ENCODE measurements at regions not wholly inside any gene's neighbourhood (a gene's known extent, or its start where the extent isn't known, plus 50 kb on each side); places are given as distances from the start of the nearest gene placed in this dataset.

DNA sequence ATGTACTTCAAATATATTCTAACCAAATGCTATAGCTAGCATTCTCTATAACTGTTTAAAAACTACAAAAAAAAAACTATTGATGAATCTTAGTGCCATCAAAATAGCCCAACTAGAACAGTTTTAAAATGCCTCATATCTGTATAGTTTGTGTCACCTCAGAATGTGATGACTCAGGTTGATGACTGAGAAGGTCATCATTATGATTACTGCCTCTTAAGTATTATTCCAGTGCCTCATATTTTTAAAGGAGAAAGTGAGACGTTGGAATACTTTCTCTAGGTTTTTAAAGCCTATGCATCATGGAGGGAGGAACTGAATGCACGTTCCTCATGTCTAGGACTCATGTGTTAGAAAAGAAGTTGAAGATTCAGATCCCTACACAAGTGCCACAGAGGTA lies 88.2 kb downstream of the TMA16 start:
- no peak for DNase-seq

DNA sequence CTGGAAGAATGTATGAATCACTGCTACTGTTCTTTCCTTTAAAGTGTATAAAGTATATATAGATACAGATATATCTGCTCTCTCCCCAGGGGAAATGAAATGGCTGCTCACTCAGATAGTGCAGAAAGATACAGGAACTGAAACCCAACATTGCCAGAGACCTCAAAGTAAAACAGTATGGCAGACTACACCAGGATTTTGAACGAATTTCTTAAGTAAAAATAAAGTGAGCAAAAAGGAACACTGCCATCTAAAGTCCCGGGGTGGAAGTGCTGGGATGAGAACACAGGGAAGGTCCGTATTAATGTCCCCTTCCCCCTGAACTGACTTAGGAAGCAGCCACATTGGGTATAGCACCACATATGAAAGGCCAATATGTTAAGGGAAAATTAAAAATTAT lies 93.4 kb downstream of the TMA16 start:
- no peak for DNase-seq

DNA sequence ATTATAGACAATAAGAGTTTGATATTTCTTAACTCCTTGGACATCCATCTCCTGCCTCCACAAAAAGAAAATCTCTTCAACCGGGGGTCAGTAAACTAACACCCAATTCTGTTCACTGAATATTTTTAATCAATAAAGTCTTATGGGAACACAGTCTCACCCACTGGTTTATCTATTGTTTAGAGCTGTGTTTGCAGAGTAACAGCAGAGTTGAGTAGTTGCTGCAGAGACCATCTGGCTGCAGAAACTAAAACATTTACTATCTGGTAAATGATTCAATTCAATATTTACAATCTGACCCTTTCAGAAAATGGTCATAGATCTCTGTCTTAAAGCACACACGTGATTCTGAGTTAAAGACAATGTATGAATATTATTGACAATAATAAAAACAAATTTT lies 94.0 kb downstream of the TMA16 start:
- no peak for DNase-seq

DNA sequence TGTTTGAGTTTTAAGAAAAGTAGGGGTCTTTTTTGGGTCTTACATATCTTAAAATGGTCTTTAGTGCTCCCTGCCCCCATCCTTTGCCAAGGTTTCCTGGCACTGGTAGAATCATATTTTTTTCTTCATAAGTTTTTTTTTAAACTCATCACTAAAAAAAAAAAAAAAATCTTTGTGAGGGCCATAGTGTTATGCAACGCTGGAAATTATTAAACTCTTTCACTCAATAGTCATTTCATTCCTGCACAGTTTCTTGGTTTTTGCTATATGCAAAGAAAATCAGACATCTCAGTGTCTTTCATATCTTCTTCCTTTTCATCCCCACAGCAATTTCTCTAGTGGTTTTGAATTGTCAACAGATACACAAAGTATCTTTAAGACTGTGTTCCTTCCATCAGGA lies 95.6 kb downstream of the TMA16 start:
- no peak for DNase-seq

DNA sequence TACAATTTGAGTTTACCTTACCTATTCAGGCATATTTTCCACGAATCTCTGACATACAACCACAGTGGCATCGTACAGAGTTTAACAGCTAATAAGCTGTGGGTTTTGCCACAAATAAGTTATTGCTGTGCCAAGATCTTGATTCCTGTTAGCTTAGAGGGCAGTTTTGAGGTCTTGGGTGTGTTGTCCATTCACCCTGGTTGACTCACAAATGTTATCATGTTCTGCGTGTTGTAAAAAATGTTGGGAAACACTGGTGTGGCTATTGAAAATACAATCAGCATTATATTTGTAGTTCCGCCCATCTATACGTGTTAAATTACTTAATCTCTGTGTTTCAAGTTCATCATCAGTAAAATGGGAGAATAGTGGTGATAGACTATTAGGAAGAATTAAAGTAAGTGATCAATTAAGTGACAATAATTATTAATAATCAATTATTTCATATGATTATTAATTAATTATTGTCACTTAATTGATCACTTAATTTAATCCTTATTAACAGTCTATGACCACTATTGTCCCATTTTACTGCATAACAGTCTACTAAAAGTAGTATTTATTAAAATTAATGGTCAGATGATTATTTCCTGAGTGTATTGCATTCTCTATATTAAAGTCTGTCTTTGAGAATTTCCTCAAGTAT lies 96.3 kb downstream of the TMA16 start:
- no peak for DNase-seq

DNA sequence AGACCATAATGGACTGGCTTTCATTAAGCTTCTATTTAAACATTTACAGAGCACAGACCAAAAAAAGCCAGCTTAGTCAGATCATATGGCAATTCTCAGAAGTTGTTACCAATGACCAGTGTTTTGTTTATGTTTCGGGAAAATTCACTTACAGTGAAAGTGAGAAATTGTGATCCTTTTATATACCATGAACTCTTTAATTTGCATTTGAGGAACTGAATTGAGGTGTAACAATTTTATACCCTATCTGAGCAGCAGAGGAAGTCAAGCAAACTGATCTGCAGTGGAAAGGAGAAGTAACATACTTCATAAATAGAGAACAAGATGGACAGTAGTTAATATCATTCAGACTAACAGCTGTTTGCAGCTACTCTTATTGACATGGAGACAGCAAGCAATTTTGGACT lies 97.1 kb downstream of the TMA16 start:
- no peak for DNase-seq

DNA sequence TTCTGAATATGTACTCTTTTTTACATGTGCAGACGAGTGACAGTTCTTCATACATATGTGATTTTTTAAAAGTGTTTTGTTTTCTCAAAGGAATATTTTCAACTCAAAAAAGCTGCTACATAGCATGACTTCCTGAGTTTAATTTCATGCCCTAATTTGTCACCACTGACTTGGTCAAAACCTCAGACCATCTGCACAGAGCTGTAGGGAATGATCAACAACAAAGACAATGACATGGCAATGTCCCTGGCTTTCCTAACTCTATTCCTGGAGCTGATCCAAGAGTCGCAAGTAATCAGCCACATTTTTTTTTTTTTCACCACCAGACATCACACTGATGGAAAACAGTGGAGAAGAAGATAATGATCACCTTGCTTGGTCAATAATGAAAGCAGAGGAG lies 97.7 kb downstream of the TMA16 start:
- no peak for DNase-seq

DNA sequence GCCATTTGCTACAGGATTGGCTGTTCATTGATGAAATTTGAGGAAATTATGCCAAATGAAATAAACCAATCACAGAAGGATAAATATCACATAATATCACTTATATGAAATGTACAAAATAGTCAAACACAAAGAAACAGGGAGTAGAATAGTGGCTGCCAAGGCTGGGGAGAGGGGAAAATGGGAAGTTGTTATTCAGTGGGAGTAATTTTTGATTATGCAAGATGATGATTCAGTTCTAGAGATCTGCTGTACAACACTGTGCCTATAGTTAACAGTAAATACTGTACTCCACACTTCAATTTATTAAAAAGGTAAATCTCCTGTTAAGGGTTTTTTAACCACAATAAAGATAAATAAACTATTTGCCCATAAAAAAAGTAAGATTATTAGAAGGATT lies 101.1 kb downstream of the TMA16 start:
- DNase-seq: no peak

DNA sequence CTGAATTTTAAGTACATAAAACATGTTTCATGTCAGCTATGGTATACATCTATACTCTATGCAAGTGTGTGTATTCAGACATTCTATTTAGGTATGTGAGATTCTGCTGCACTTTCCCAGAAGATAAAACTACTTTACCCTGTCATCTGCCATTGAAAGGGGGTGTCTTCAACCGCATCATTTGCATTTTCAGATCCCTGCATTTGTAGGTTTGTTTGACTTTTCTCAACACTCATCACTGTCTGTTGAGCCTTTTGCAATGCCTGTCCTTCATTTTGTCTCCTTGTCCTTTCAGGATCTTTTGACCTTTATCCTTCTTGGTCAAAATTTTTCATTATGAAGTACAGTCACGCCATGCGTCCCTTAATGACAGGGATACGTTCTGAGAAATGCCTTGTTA lies 103.5 kb downstream of the TMA16 start:
- DNase-seq: no peak

DNA sequence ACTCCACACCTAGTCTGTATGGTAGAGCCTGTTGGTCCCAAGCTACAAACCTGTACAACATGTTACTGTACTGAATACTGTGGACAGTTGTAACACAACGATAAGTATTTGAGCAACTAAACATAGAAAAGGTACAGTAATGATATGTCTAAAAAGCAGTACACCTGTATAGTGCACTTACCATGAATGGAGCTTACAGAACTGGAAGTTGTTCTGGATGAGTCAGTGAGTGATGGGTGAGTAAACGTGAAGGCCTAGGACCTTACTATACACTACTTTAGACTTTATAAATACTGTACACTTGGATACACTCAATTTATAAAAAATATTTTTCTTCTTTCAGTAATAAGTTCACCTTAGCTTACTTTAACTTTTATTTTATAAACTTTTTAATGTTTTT lies 104.0 kb downstream of the TMA16 start:
- no peak for DNase-seq

DNA sequence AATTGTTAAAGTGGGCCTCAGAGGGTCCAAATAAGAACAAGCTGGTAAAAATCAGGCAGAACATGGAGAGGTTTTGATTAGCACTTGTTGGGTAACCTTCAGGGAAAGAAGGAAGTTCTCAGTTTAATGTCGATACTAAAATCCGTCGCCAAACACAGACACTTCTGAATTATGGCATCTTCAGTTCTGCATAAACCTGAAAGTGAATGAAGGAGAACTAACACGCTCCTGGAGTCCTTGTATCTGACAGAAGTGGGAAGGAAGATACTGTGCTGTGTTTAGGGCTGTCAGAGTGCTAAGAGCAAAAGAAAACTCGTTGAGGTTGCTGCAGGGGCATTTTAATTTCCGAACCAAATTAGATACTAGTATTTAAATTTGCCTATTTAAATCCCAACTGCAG lies 106.2 kb downstream of the TMA16 start:
- no peak for DNase-seq

DNA sequence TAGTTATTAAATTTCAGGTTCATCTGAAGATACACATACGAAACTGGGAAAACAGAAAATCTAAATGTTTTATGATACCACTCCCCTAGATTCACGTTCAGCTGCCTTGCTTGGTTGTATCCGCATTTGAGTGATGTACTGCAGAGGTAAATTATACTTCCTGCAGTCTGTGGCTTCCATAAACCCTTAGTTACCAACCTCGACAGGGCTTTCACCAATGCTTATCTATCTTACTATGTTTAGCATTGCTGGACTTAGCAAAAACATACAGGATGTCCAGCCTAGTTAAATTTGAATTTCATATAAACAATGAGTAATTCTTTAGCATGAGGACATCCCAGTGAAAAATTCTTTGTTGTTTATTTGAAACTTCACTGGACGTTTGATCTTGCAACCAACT lies 108.8 kb downstream of the TMA16 start:
- no peak for DNase-seq

DNA sequence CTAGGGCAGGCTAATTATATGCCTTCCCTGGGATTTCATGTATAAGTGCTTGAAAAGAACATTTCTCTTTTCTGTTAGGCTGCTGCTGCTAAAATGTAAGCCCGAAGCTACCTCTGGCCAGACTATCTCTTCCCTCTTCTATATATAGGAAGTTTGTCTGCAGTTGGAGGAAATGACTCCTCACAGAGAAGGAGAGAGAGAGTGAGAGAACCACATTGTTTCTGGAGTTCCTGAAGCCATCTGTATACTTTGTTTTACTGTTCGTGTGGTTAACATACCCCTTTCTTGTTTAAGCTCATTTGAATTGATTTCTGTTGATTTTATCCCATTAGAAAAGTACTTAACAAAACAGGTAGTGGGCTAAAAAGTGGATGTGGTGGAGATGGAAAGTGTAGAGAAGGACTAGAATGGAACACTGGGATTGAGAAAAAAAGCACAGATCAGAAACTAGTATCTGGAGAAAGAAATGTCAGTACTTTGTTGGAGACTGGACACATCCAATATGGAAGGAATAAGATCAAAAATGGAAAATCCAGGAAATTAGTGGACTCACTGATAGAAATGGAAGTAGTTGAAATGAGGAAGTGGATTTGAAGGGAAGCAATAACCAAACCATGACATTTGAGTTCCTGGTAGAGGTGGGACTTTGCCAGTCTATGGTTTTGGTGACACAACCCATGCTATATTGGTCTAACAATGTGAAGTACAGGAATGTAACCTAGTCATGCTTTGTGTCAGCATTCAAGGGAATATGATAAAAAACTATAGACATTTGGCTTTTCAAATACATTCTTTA lies 112.6 kb downstream of the TMA16 start:
- DNase-seq: no peak

DNA sequence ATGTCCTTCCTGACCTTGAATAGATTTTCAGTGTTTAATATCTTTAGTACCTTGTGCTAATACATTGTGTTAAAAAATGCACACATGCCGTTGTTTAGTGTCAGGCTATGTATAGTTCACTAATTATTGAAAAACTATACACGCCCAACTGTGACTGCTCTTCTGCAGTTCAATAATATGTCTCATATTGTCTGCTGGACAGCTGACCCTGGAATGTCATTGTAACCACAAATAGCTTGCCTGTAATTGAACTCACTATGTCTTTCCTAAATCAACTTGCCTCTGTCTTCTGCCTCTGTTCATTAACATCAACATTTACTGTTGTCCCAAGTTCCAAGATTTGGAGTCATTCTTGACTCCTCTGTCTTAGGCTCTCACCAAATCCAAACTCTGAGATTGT lies 114.5 kb downstream of the TMA16 start:
- no peak for DNase-seq

DNA sequence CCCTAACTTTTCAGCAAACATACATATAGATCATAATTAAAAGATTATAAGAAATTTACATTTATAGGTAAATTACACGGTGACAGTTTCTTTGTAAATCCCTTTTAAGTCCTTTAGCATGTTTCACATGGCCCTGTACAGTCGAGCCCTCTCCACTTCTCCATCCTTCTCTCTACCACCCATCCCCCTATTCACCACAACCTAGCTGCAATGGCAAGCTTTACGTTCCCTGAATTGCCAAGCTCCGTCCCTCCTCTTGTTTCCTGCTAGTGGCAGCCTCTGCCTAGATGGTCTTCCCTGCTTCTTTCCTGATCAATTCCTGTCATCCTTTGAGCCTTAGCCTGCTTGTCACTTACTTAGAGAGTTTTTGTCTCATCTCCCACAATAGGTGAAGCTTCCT lies 116.2 kb downstream of the TMA16 start:
- DNase-seq: no peak

DNA sequence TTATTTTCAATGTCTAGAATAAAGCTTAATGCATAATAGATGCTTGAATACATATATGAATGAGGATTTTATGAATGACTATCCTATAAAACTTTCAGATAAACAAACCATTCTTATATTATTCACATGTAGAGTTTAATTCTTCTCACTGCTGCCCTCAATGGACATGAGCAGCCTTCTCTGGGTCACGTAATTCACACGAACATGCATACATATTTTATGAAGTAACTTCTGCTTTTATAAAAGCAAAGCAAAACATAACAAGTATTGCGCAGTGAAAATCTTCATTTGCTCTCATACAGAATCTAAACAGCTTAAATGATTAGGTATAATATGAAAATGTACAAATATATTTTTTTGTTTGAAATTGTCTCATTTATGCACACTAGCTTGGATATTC lies 116.7 kb downstream of the TMA16 start:
- DNase-seq: no peak

DNA sequence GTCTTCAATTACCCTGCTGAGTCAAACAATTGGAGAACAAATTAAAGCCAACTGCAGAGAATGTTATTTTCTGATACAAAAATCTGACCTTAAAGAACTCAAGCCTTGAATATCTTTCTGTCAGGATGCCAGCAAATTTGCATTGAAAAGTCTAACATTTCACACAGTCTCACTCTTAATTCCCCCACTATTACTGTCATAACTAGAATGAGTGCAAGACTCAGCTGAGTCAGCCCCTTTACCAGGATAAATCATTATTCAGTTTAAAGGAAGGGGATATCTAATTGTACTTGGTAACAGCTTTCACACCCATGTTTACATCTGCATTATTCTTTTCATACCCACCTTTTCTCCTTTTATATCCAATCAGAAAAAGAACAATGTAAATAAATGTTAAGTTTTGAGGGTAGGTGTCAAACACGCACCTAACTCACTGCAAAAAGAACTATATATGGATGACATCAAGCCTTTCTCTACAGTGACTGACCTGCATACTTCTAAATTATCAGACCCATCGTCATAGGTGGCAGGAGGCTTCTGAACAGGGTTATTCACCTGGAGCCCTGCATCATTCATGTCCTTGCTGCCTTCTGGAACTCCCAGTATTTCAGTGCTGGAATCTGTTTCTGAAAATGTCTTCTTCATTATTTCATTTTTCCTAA lies 117.4 kb downstream of the TMA16 start:
- no peak for DNase-seq

DNA sequence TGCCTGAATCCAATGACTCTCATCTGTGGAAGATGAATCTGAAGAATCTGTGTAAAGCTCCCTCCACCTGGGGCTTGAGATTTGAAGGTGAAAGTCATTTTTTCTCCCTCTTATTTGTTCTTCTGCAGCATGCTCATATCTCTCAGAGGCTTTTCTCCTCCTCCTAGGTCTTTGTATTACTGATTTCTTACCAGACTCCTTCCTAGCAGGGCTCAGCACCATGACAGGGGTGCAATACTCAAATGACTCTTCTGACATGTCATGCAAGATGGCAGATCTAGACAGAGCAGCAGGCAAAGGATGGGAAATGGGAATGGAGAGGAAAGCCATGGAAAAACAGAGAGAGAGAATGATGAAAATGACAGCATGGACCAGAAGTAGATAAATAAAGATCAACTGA lies 118.3 kb downstream of the TMA16 start:
- DNase-seq: no peak

DNA sequence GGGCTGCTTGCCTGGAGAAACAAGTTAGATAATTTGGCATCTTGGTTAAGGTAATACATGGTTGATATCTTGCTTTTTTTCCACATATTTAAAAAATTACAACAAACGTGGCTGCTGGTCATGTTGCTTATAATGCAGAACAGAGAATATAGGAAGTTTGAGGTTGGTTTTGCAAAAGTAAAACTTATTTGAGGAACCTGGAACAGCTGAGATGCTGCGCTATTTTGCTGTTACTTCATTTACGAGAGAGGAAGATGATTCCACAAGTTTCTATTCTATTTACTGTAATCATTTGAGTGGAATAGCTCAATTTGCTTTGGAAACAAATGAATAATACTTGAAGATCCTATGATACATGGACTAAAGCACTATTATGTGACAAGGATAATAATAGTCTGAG lies 118.9 kb downstream of the TMA16 start:
- no peak for DNase-seq

DNA sequence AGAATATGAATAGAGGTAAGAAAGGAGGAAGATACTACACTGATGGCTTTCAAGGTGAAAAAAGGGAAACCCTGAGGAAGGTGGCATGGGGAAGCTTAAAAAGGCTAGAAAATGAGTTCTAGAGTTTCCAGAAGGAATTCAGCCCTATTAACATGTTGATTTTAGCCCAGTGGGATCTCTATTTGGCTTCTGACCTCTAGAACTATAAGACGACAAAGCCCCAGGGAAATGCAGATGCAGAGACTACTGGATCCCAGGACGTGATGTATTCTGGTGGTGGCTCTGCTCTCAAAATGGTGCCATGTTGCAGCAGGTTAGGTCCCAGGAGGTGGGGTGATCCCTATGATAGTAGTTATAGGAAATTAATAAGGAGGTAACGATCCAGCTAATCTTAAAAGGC lies 120.4 kb downstream of the TMA16 start:
- no peak for DNase-seq

DNA sequence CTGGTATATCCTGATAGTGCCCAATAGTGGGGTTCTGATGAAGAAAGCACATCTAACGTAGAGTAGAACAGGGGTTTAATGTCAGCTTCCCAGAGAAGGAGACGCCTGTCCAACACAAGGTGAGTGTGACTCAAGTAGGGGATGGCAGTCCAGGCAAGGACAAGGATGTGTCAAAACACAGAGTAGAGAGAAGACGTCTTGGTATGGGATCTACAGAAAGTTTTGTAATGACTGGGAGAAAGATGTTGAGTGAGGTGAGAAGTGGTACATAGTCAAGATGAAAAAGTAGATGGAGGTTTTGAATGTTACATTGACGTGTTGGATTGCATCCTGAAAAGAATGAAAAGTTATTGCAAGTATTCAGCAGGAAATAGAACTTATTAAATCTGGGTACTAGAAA lies 124.4 kb downstream of the TMA16 start:
- DNase-seq: no peak

DNA sequence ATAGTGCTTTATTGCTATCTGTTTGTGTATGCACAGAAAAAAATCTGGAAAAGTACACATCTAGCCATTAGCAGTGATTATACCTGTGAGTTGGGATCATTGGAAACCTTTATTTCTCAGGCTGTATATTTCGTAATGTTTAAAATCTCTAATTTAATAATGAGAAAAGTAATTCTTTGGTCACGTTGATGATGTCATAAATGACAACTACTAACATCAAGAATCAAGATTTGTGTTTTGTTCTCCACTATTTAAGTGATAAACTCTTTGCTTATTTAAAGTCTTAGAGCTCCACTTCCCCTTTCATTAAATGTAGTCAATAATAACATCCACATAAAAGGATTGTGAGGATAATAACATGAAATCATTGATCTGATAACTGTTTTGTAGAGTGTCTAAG lies 126.2 kb downstream of the TMA16 start:
- no peak for DNase-seq

DNA sequence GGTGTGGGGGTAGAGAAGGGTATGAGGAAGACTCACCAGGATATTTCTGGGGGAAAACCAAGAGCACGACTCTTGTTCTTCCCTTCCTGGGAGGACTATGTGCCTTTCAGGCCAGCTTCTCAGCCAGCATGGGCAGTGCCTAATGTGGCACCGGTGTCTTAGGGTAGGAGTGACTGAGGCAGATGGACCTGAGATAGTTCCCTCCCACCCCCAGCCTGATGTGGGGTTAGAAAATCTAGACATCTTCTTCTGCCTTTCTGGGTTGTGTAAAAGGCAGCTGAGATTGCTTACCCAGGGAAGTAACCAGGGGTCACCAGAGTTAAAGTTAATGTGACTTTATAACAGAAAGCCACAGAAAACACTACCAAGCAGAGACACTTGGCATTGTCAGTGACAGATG lies 127.3 kb downstream of the TMA16 start:
- no peak for DNase-seq

DNA sequence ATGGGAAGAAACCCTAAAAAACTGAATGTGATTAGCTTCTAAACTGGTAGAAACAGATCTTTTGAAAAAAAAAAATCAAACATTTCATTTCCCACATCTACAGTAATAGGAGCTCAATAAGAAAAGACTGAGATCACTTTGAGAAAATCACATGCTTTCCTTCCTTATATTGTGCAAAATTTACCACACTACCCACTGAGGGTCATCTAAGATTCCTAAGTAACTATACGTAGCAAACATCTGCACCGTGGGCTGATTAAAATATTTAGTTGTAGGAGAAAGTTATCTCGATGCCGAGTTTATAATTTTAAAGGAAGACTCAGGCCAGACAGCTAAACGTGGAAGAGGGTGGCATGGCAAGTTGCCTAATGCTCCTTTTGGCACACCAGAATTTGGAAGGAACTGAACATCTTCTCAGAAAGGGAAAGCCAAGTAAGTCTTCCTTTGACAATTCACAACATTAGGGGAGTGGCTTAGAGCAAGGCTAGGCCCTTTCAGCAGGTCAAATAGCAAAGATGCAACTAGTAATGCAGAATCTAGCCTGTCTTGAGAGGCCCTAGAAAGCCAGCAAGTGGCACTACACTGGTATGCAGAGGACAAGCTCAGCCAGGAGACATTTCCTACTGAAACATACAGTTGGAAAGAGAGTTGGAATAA lies 128.0 kb downstream of the TMA16 start:
- DNase-seq: no peak

Data from NCI-H1694 (cell line).